ENCODE measurements at regions not wholly inside any gene's neighbourhood (a gene's known extent, or its start where the extent isn't known, plus 50 kb on each side); places are given as distances from the start of the nearest gene placed in this dataset.
"Not testable (repeated sequence)": the region's sequence is repeated elsewhere in the genome, so short reads cannot be mapped to it uniquely, and the experiment has no call there.

GRCh38 chr5:110869927-110870326 is 131.1 kb downstream of the SLC25A46 start:
- DNase-seq (ENCODE audit: low read depth) = no peak

- DNase-seq (ENCODE audit: low read depth) = no peak
These were observed 133.4 kb downstream of the SLC25A46 start for GRCh38 chr5:110872200-110872599.

GRCh38 chr5:110872963-110873362 is 134.2 kb downstream of the SLC25A46 start:
- no peak for DNase-seq (ENCODE audit: low read depth)

GRCh38 chr5:110873773-110874437 is 135.1 kb downstream of the SLC25A46 start:
- no peak for DNase-seq (ENCODE audit: low read depth)

- DNase-seq (ENCODE audit: low read depth) = not testable (repeated sequence)
These were observed 136.3 kb downstream of the SLC25A46 start for GRCh38 chr5:110875115-110875514.

- no peak for DNase-seq (ENCODE audit: low read depth)
These were observed 139.3 kb downstream of the SLC25A46 start for GRCh38 chr5:110878115-110878514.

- no peak for DNase-seq (ENCODE audit: low read depth)
These were observed 140.9 kb downstream of the SLC25A46 start for GRCh38 chr5:110879675-110880074.

- peak; percentile 83 for DNase-seq (ENCODE audit: low read depth)
These were observed 141.6 kb downstream of the SLC25A46 start for GRCh38 chr5:110880413-110880812.

- peak; percentile 28 for DNase-seq (ENCODE audit: low read depth)
These were observed 145.2 kb downstream of the SLC25A46 start for GRCh38 chr5:110884005-110884404.

- not testable (repeated sequence) for DNase-seq (ENCODE audit: low read depth)
These were observed 148.4 kb downstream of the SLC25A46 start for GRCh38 chr5:110887170-110887569.

GRCh38 chr5:110893854-110894483 is 155.2 kb downstream of the SLC25A46 start:
- not testable (repeated sequence) for DNase-seq (ENCODE audit: low read depth)

GRCh38 chr5:110894805-110895204 is 156.0 kb downstream of the SLC25A46 start:
- no peak for DNase-seq (ENCODE audit: low read depth)

GRCh38 chr5:110896901-110897300 is 158.1 kb downstream of the SLC25A46 start:
- peak; percentile 66 for DNase-seq (ENCODE audit: low read depth)

GRCh38 chr5:110899566-110900412 is 161.0 kb downstream of the SLC25A46 start:
- peak; percentile 48 for DNase-seq (ENCODE audit: low read depth)

- DNase-seq (ENCODE audit: low read depth) = peak; percentile 94
These were observed 162.0 kb downstream of the SLC25A46 start for GRCh38 chr5:110900829-110901228.

GRCh38 chr5:110903966-110904365 is 165.2 kb downstream of the SLC25A46 start:
- DNase-seq (ENCODE audit: low read depth) = no peak

GRCh38 chr5:110908848-110909247 is 162.7 kb upstream of the TSLP start:
- DNase-seq (ENCODE audit: low read depth) = no peak

GRCh38 chr5:110909415-110909814 is 162.1 kb upstream of the TSLP start:
- DNase-seq (ENCODE audit: low read depth) = peak; percentile 27

- DNase-seq (ENCODE audit: low read depth) = peak; percentile 71
These were observed 161.6 kb upstream of the TSLP start for GRCh38 chr5:110909950-110910349.

GRCh38 chr5:110913221-110913620 is 158.3 kb upstream of the TSLP start:
- peak; percentile 31 for DNase-seq (ENCODE audit: low read depth)

- peak; percentile 95 for DNase-seq (ENCODE audit: low read depth)
These were observed 155.0 kb upstream of the TSLP start for GRCh38 chr5:110916381-110917049.
